SK-N-SH (cell line): ENCODE measurements at regions not wholly inside any gene's neighbourhood (a gene's known extent, or its start where the extent isn't known, plus 50 kb on each side); places are given as distances from the start of the nearest gene placed in this dataset.

Experiments used
- NRF1 ChIP-seq: IDR thresholded peaks from 2 replicates; pipeline ENCODE4 v1.6.1; 2012; ENCODE audit warnings: low read depth, mild to moderate bottlenecking, low read length
- TF ChIP-seq, protein P1 (sequence below): fragments of 200-600 bp; sonication (generic); IDR thresholded peaks from 2 replicates; pipeline ENCODE4 v1.6.1; 2017; ENCODE audit warnings: antibody characterized with exemption, mild to moderate bottlenecking, moderate library complexity
- TF ChIP-seq, protein P2 (sequence below): fragments of 150-350 bp; IDR thresholded peaks from 2 replicates; pipeline ENCODE4 v1.6.1; 2017; ENCODE audit warnings: antibody characterized with exemption, low read length, low read depth, borderline replicate concordance

DNA sequence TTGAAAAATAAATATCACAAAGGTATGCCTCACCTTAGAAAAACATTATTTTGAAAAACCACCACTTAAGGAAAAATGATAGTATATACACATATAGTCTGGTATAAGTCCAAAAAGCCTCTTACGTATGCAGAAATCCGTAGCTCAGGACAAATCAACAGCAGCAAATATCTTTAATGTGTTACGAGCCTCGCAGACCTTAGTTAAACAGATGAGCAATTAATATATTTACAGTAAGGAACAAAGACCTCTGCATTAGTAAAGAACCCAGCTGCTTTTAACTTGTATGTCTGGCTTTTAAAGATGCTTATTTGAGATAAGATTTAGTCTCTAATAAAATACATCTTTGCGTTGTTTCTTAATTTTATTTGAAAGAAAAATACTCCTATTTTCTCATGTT is 79.9 kb upstream of the CHRM3 start:
- TF ChIP-seq, protein P1, sequence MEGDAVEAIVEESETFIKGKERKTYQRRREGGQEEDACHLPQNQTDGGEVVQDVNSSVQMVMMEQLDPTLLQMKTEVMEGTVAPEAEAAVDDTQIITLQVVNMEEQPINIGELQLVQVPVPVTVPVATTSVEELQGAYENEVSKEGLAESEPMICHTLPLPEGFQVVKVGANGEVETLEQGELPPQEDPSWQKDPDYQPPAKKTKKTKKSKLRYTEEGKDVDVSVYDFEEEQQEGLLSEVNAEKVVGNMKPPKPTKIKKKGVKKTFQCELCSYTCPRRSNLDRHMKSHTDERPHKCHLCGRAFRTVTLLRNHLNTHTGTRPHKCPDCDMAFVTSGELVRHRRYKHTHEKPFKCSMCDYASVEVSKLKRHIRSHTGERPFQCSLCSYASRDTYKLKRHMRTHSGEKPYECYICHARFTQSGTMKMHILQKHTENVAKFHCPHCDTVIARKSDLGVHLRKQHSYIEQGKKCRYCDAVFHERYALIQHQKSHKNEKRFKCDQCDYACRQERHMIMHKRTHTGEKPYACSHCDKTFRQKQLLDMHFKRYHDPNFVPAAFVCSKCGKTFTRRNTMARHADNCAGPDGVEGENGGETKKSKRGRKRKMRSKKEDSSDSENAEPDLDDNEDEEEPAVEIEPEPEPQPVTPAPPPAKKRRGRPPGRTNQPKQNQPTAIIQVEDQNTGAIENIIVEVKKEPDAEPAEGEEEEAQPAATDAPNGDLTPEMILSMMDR: no peak
- no peak for TF ChIP-seq NRF1
- TF ChIP-seq, protein P2, sequence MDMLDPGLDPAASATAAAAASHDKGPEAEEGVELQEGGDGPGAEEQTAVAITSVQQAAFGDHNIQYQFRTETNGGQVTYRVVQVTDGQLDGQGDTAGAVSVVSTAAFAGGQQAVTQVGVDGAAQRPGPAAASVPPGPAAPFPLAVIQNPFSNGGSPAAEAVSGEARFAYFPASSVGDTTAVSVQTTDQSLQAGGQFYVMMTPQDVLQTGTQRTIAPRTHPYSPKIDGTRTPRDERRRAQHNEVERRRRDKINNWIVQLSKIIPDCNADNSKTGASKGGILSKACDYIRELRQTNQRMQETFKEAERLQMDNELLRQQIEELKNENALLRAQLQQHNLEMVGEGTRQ: no peak
